IgD-negative memory B cell (primary cell): ENCODE measurements at regions not wholly inside any gene's neighbourhood (a gene's known extent, or its start where the extent isn't known, plus 50 kb on each side); places are given as distances from the start of the nearest gene placed in this dataset.
A peak's percentile ranks its signal among the peaks of the same experiment; 100 is the strongest.
"Not testable (repeated sequence)": the region's sequence is repeated elsewhere in the genome, so short reads cannot be mapped to it uniquely, and the experiment has no call there.

ENCODE experiments used
- H3K27ac Mint-ChIP-seq, 3 donors: one replicate each; pipeline ENCODE4 v1.8.0; 2020 to 2022; ENCODE audit warnings: mild to moderate bottlenecking in 3 of 3, mixed read lengths in 3 of 3, moderate library complexity in 1 of 3
- H3K27me3 Mint-ChIP-seq: one replicate; pipeline ENCODE4 v1.8.0; 2021; ENCODE audit warnings: mixed read lengths
- H3K36me3 Mint-ChIP-seq: one replicate; pipeline ENCODE4 v1.8.0; 2020; ENCODE audit warnings: mild to moderate bottlenecking, mixed read lengths
- H3K4me1 Mint-ChIP-seq, 3 donors: one replicate each; pipeline ENCODE4 v1.8.0; 2020 to 2022; ENCODE audit warnings: mixed read lengths in 3 of 3, mild to moderate bottlenecking in 1 of 3
- H3K4me3 Mint-ChIP-seq, 4 donors: one replicate each; pipeline ENCODE4 v1.8.0; 2020 to 2022; ENCODE audit warnings: mild to moderate bottlenecking in 4 of 4, mixed read lengths in 4 of 4, moderate library complexity in 3 of 4
- H3K9me3 Mint-ChIP-seq, 3 donors: one replicate each; pipeline ENCODE4 v1.8.0; 2020 to 2021; ENCODE audit warnings: mixed read lengths in 3 of 3, mild to moderate bottlenecking in 1 of 3

DNA sequence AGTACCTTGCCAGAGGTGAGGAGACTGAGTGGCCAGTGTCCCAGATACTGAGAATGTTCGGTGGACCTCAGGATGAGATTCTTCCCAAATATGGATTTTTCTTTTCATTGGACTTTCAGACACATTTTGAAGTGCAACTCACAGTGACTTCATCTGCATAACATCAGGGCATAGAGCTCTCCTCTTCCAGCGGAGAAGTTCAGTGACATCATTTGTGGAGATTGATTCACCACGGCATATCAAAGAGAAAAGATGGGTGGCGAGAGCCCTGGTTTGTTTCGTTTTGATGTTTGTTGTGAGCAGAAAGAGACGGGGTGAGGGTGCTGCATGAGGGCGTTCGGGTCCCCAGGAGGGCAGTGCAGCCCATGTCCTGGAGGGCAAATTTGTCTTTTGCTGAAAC lies 120.1 kb upstream of the GPR12 start:
- Mint-ChIP-seq H3K36me3 (peaks cover 4% of the 10 kb centered on the region), H3K4me3 (peak overlapping the region in 1 of 4 donors; percentile 5), H3K27ac (no peak overlapping the region), H3K9me3 (peaks cover 2 to 7% (median 6%) of the 10 kb centered on the region in 3 donors), H3K4me1 (no peaks in the 10 kb centered on the region), H3K27me3 (peaks cover 7% of the 10 kb centered on the region)

DNA sequence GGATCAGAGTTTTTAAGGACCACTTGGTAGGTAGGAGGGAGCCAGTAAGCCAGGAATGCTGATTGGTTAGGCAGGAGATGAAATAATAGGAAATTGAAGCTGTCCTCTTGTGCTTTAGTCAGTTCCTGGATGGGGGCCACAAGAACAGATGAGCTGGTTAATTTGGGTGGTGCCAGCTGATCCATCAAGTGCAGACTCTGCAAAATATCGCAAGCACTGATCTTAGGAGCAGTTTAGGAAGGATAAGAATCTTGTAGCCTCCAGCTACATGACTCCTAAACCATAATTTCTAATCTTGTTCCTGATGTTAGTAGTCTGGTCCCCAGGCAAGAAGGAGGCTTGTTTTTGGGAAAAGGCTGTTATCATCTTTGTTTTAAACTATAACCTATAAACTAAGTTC lies 117.9 kb upstream of the GPR12 start:
- H3K4me1 Mint-ChIP-seq = no peaks in the 10 kb centered on the region
- peaks cover 1% of the 10 kb centered on the region for H3K36me3 Mint-ChIP-seq
- H3K27ac Mint-ChIP-seq = no peak overlapping the region
- peaks cover 2 to 9% (median 4%) of the 10 kb centered on the region in 3 donors for H3K9me3 Mint-ChIP-seq
- peaks cover 4% of the 10 kb centered on the region for H3K27me3 Mint-ChIP-seq
- no peak overlapping the region for H3K4me3 Mint-ChIP-seq

DNA sequence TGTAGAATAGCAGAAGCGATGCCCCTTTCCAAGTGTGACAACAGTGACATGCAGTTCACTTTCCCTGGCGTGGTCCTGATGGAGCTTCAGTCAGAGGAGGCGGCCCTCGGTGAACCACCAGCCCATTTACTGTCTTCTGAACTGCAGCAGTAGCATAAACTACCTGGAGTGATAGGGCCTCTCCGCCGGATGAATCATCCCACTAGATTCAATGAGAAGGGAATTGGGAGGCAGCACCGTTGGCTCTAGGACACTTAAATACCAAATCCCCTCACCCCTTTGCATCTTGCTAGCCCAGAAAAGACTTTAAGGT lies 112.8 kb upstream of the GPR12 start:
- Mint-ChIP-seq H3K36me3 (peaks cover 1% of the 10 kb centered on the region), H3K4me3 (peak overlapping the region in 1 of 4 donors; percentile 20), H3K27me3 (peaks cover 6% of the 10 kb centered on the region)

DNA sequence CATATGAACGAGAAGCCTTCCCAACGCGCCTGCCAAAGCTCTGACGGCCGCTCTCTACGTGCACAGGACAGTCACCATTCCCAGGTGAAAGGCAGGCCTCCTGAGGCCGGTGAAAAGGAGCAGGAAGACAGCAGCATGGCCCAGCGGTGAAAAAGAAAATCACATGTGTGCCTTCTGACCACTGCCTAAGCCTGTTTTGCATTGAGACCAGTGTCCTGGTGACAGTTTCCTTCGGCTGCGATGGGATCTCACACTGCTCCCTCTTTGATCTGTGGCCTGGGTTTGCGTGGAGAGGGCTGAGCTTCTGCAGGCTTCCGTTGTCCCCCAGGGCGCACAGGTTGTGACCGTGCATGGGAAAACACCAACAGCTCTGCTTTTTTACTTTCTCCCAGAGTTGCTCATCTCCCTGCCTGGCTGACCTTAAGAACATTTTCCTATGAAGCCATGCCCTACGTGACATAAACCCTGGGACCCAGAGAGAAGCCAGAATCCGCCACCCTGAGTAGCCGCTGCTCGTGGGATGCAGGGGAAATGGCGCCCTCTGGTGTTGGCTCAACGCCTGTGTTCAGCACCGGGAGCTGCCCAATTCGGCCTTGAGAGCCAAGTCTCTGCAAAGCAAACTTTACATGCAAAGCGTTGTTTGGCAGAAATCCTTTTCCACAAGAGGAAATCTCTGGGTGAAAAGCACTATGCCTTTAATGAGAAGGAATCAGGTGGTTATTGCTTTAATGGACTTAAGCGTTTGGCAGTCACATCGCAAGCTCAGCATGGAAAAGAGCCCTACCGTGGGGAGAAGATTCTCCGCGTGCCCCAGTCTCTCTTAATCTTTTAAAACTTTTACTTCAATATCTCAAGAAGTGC lies 112.2 kb upstream of the GPR12 start:
- Mint-ChIP-seq H3K27ac (no peak overlapping the region), H3K4me3 (no peak overlapping the region), H3K9me3 (peaks cover 2 to 9% (median 4%) of the 10 kb centered on the region in 3 donors), H3K27me3 (peaks cover 6% of the 10 kb centered on the region), H3K4me1 (no peaks in the 10 kb centered on the region), H3K36me3 (peaks cover 1% of the 10 kb centered on the region)

More for the DNA sequence above, 112.8 kb upstream of the GPR12 start:
- no peak overlapping the region for H3K27ac Mint-ChIP-seq
- no peaks in the 10 kb centered on the region for H3K4me1 Mint-ChIP-seq
- H3K9me3 Mint-ChIP-seq = peaks cover 2 to 9% (median 4%) of the 10 kb centered on the region in 3 donors

DNA sequence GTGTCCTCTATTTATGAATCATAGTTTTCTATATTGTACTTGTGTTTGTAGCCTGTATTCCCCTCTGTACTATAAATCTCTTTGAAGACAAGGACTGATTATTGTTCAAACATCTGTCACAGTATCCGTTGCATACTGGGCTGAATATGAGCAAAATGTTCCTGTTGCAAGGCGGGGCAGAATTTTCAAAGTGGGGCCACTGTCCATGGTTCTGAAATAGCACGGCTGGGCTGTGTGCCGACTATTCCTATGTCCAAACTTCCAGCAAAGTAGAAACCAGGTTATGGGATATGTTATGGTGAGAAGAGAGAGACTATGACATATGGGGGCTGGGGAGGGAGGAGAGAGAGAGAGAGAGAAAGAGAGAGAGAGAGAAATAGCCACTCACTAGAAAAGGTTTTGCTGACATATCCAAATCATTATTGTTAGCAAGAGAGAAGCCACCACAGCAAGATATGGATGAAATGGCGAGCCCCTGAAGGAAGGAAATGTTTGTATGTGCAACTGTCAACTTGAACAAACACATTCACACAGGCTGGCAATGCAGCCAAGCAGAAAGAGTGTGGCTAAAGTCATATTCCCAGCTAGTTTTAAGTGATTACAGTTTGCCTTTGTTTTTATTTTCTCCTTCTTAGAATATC lies 107.0 kb upstream of the GPR12 start:
- H3K27ac Mint-ChIP-seq = no peak overlapping the region

DNA sequence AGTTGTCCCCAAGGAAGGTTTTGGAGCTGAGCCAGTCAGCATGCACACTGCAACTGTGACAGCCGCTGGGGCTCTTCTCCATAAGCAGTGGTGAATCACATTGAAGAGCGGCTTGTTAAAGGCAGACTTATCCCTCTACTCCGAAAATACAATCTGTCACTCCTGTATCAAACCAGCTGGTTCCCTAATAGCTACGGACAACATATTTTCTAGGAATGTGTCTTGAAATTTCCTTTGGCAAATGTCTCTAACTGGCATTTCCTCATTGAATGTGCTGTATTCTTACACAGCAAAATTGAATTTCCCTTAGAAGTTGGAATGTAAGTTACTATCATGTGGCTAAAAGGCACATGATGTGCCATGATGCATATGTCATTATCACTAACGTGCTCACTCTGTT lies 104.0 kb upstream of the GPR12 start:
- Mint-ChIP-seq H3K36me3 (no peaks in the 10 kb centered on the region), H3K9me3 (peaks cover 0 to 4% (median 1%) of the 10 kb centered on the region in 3 donors), H3K27me3 (peaks cover 30% of the 10 kb centered on the region), H3K27ac (no peak overlapping the region), H3K4me3 (no peak overlapping the region), H3K4me1 (no peaks in the 10 kb centered on the region)

More for the DNA sequence above, 107.0 kb upstream of the GPR12 start:
- peaks cover 11% of the 10 kb centered on the region for H3K27me3 Mint-ChIP-seq
- no peaks in the 10 kb centered on the region for H3K36me3 Mint-ChIP-seq
- H3K4me1 Mint-ChIP-seq = no peaks in the 10 kb centered on the region
- H3K9me3 Mint-ChIP-seq = peaks cover 0 to 1% (median 0%) of the 10 kb centered on the region in 3 donors
- H3K4me3 Mint-ChIP-seq = no peak overlapping the region

DNA sequence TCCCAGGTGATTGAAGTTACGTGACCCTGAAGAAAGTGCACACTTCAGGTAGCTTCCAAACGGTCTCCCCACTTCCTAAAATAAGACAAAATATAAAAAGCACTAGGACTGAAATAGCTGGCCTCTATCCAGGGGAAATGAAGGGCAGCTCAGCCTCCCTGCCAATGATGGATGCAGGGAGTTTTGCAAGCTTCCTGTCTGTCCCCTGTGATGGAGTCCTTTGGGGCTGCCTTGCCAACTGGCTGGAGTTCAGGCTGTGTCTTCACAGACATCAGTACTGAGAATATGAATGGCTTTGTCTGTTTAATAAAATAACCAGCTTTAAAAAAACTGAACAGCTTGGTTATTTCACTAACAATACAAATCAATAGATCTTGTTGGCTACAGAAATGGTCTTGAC lies 101.4 kb upstream of the GPR12 start:
- Mint-ChIP-seq H3K9me3 (peaks cover 0 to 4% (median 1%) of the 10 kb centered on the region in 3 donors), H3K4me3 (no peak overlapping the region), H3K27ac (no peak overlapping the region), H3K4me1 (no peaks in the 10 kb centered on the region), H3K36me3 (no peaks in the 10 kb centered on the region), H3K27me3 (peaks cover 38% of the 10 kb centered on the region)

DNA sequence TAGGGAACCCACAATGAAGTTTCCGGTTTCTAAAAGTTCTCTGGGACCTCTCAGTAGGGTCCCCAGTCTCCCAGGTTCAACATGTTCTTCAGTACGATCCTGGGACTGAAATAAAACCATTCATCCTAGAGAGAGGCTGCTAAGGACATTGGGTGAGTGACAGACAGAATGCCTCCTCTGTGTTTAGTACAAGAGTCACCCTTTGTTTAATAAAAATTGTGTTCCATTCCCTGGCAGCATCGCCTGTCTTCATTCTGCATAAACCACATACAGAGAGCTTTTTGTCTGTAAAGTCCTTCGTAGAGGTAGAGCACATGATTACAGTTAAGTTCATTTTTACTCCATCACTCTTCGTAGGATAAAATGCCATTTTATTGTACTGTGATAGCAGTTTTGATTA lies 95.3 kb upstream of the GPR12 start:
- Mint-ChIP-seq H3K4me3 (no peak overlapping the region), H3K27me3 (peaks cover 36% of the 10 kb centered on the region), H3K27ac (no peak overlapping the region), H3K4me1 (no peaks in the 10 kb centered on the region), H3K9me3 (peaks cover 0 to 4% (median 4%) of the 10 kb centered on the region in 3 donors), H3K36me3 (peaks cover 2% of the 10 kb centered on the region)

DNA sequence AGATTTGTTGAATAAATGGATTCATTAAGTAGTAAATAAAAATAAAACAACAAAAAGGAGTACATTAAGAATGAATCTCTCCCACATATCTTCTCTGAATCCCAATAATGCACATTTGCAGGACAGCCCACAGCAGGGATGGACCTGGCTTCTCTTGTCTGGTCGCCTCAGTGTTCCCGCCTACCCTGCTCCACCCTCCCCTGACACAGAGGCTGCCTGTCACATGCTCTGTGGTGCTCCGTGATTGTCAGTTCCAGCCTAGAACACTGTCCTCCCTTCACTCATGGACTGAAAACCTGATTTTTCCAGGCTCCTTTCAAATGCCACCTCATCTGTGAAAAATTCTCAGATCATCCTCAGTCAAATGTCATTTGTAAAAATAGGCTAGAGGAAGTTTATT lies 94.5 kb upstream of the GPR12 start:
- Mint-ChIP-seq H3K4me1 (no peaks in the 10 kb centered on the region), H3K9me3 (peaks cover 0 to 4% (median 3%) of the 10 kb centered on the region in 3 donors)

DNA sequence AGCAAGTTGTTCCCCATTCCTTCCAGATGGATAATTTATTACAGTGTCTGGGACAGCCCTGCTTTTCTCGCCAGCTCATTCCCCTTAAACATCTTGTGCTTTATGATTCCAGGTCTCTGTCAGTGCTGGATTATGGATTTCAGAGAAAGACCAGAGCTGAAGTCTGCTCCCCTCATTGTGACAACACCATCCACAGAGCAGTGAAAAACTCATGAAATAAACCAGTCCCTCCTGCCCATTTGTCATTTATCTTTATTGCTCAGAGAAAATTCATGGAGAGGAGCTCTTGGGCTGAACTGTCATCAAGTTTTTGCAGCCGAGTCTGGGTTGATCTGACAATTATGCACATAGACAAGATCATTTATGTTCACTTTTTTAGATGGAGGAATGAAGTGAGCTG lies 92.7 kb upstream of the GPR12 start:
- Mint-ChIP-seq H3K4me3 (no peak overlapping the region), H3K36me3 (peaks cover 2% of the 10 kb centered on the region), H3K4me1 (no peaks in the 10 kb centered on the region), H3K9me3 (peaks cover 0 to 4% (median 0%) of the 10 kb centered on the region in 3 donors), H3K27ac (no peak overlapping the region), H3K27me3 (peaks cover 29% of the 10 kb centered on the region)

More for the DNA sequence above, 94.5 kb upstream of the GPR12 start:
- peaks cover 36% of the 10 kb centered on the region for H3K27me3 Mint-ChIP-seq
- no peak overlapping the region for H3K27ac Mint-ChIP-seq
- H3K4me3 Mint-ChIP-seq = peak overlapping the region in 1 of 4 donors; percentile 33
- H3K36me3 Mint-ChIP-seq = peaks cover 2% of the 10 kb centered on the region

DNA sequence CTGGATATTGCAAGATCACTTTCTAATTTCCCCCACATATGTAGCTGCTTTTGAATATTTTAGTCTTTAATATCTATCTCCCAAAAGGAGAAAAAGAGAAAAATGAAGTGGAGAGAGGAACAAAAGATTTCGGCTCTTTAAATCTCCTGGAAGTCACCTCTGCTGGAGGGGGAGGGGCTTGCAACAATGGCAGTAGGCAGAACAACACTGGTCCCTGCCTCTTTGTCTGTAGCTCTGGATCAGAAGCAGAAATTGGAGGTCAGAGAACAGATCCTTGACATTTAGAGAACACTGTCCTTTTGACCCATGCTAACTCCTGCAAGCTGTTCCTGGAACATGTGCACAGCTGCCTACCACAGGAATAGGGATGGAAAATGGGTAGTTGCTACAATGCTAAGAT lies 86.7 kb upstream of the GPR12 start:
- peaks cover 0 to 4% (median 3%) of the 10 kb centered on the region in 3 donors for H3K9me3 Mint-ChIP-seq
- no peaks in the 10 kb centered on the region for H3K4me1 Mint-ChIP-seq
- no peak overlapping the region for H3K4me3 Mint-ChIP-seq
- peaks cover 2% of the 10 kb centered on the region for H3K36me3 Mint-ChIP-seq
- peaks cover 10% of the 10 kb centered on the region for H3K27me3 Mint-ChIP-seq
- H3K27ac Mint-ChIP-seq = no peak overlapping the region

DNA sequence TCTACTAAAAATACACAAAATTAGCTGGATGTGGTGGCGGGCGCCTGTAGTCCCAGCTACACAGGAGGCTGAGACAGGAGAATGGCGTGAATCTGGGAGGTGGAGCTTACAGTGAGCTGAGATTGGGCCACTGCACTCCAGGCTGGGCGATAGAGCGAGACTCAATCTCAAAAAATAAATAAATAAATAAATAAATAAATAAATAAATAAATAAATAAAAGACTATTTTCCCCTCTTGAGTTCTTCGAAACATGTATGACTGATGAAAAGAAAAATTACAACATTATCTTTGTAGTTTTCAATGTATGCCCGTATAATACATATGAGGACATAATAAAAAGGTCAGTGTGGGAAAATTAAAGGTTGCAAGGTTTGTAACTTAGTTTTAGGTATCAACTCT lies 84.5 kb upstream of the GPR12 start:
- H3K36me3 Mint-ChIP-seq, H3K27ac Mint-ChIP-seq, H3K4me3 Mint-ChIP-seq, H3K27me3 Mint-ChIP-seq, H3K4me1 Mint-ChIP-seq, H3K9me3 Mint-ChIP-seq: not testable (repeated sequence)

DNA sequence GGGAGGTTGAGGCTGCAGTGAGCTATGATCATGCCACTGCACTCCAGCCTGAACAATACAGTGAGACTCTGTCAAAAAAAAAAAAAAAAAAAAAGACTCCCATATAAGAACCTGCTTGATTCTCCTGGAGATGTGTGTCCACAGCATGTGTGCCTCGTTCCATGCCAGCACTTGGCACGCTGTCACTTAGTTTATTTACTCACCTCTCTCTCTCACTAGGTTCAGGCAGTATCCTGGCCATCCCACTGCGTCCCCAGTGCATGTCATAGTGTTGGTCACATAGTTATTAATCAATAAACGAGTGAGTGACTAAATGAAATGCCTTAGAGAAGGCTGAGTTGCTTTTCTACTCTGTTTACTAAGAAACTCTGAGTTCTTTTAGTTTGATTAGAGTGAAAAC lies 79.1 kb upstream of the GPR12 start:
- H3K27me3 Mint-ChIP-seq = peaks cover 11% of the 10 kb centered on the region
- no peaks in the 10 kb centered on the region for H3K4me1 Mint-ChIP-seq
- peaks cover 0 to 1% (median 0%) of the 10 kb centered on the region in 3 donors for H3K9me3 Mint-ChIP-seq
- no peak overlapping the region for H3K4me3 Mint-ChIP-seq
- H3K27ac Mint-ChIP-seq = no peak overlapping the region
- no peaks in the 10 kb centered on the region for H3K36me3 Mint-ChIP-seq

DNA sequence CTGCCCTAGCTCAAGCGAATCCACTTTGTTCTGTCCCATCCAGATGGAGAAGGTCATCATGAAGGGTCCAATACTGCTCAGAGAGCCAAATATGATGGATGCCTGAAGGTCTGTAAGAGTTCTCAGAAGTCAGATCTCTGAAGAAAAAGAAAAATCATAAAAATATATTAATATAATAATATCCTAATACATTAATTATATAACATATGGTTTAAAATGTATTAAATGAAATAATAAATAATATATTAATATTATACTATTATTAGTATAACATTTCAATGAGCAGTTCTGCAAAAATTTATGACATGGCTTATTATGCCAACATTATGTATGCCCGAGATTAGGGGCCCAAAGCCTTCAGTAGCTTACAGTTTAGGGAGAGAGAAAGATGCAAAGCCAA lies 78.2 kb upstream of the GPR12 start:
- H3K36me3 Mint-ChIP-seq = no peaks in the 10 kb centered on the region

DNA sequence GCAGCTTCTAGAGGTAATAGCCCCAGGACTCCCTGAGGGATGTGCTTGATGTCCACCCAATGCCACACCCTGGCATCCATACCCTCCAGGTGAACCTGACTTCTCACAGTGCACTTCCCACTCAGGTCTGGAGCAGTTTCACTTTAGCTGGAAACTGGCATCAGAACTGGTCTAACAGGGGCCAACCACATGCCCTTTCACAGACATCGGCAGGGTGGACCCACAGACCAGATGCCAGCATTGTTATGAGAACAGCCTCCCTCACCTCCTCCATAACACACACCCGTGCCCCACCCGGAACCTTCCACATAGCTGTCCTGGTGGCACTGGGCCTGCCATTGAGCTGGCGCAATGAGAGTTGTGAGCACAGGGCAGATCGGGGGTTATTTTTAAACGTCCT lies 77.4 kb upstream of the GPR12 start:
- Mint-ChIP-seq H3K36me3 (no peaks in the 10 kb centered on the region), H3K4me3 (no peak overlapping the region)

More for the DNA sequence above, 78.2 kb upstream of the GPR12 start:
- no peak overlapping the region for H3K27ac Mint-ChIP-seq
- H3K4me3 Mint-ChIP-seq = no peak overlapping the region
- no peaks in the 10 kb centered on the region for H3K4me1 Mint-ChIP-seq
- peaks cover 0 to 1% (median 0%) of the 10 kb centered on the region in 3 donors for H3K9me3 Mint-ChIP-seq
- peaks cover 11% of the 10 kb centered on the region for H3K27me3 Mint-ChIP-seq

DNA sequence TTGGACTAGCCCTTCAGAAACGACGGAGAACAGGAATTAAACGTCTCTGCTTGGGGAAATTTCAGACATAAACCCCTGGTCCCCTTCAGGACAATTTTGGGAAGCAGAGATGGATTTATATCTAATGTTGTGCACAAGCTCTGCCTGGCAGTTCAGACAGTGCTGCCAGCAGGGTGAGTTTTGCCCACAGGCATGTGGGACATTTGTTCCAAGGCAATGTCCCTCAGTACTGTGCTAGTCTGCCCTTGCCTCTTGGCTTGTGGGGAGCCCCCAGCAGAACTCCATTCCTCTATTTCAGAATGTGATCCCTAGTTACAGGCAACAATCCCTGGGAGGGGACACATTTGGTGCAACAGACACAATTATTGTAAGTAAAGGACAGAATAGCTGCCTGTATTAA lies 76.5 kb upstream of the GPR12 start:
- H3K27ac Mint-ChIP-seq = no peak overlapping the region
- peaks cover 15% of the 10 kb centered on the region for H3K27me3 Mint-ChIP-seq
- H3K4me1 Mint-ChIP-seq = no peaks in the 10 kb centered on the region
- no peak overlapping the region for H3K4me3 Mint-ChIP-seq
- H3K9me3 Mint-ChIP-seq = peaks cover 0 to 2% (median 1%) of the 10 kb centered on the region in 3 donors
- no peaks in the 10 kb centered on the region for H3K36me3 Mint-ChIP-seq

More for the DNA sequence above, 77.4 kb upstream of the GPR12 start:
- H3K9me3 Mint-ChIP-seq = peaks cover 0 to 2% (median 1%) of the 10 kb centered on the region in 3 donors
- no peaks in the 10 kb centered on the region for H3K4me1 Mint-ChIP-seq
- H3K27me3 Mint-ChIP-seq = peaks cover 15% of the 10 kb centered on the region
- H3K27ac Mint-ChIP-seq = no peak overlapping the region
